Suprapubic skin (tissue), 4 donors: ENCODE measurements at regions not wholly inside any gene's neighbourhood (a gene's known extent, or its start where the extent isn't known, plus 50 kb on each side); places are given as distances from the start of the nearest gene placed in this dataset.

Source experiments
- DNase-seq, 2 donors: peaks; one replicate each; pipeline ENCODE4 v3.0.0-alpha.2; 2019; ENCODE audit warnings: low spot score in 2 of 2
- H3K27ac ChIP-seq: fragments of 200-600 bp; sonication (generic); one replicate; pipeline ENCODE4 v1.5.1; 2019
- H3K27me3 ChIP-seq: fragments of 200-600 bp; sonication (generic); one replicate; pipeline ENCODE4 v1.5.1; 2019
- H3K36me3 ChIP-seq: fragments of 200-600 bp; sonication (generic); one replicate; pipeline ENCODE4 v1.5.1; 2019
- H3K4me1 ChIP-seq: fragments of 200-600 bp; sonication (generic); one replicate; pipeline ENCODE4 v1.5.1; 2019
- H3K4me3 ChIP-seq: fragments of 200-600 bp; sonication (generic); one replicate; pipeline ENCODE4 v1.5.1; 2019; ENCODE audit warnings: mild to moderate bottlenecking
- H3K9me3 ChIP-seq: fragments of 200-600 bp; sonication (generic); one replicate; pipeline ENCODE4 v1.5.1; 2019
- CTCF ChIP-seq, 2 donors: fragments of 200-600 bp in 1 of 2; fragments of 450-650 bp in 1 of 2; sonication (generic) in 1 of 2; IDR thresholded peaks; one replicate each; pipeline ENCODE4 v1.5.1; 2016 to 2019; ENCODE audit warnings: antibody characterized with exemption in 2 of 2, mild to moderate bottlenecking in 1 of 2, moderate library complexity in 1 of 2
- EP300 ChIP-seq: sonication (generic); formaldehyde crosslinking; IDR thresholded peaks from one replicate; pipeline ENCODE4 v1.6.1; 2017; ENCODE audit warnings: antibody characterized with exemption
- POLR2A ChIP-seq, 2 donors: fragments of 450-650 bp; IDR thresholded peaks; one replicate each; pipeline ENCODE4 v1.6.1; 2017; ENCODE audit warnings: antibody characterized with exemption in 2 of 2, mild to moderate bottlenecking in 2 of 2, moderate library complexity in 2 of 2
- POLR2AphosphoS5 ChIP-seq, 3 donors: sonication (generic); formaldehyde crosslinking; IDR thresholded peaks; one replicate each; pipeline ENCODE4 v1.6.1; 2017; ENCODE audit warnings: antibody characterized with exemption in 3 of 3
- WGBS: methylation state at CpG from one replicate; pipeline ENCODE4 v1.1.5; 2018; 5-methylcytosine and 5-hydroxymethylcytosine counted together

DNA sequence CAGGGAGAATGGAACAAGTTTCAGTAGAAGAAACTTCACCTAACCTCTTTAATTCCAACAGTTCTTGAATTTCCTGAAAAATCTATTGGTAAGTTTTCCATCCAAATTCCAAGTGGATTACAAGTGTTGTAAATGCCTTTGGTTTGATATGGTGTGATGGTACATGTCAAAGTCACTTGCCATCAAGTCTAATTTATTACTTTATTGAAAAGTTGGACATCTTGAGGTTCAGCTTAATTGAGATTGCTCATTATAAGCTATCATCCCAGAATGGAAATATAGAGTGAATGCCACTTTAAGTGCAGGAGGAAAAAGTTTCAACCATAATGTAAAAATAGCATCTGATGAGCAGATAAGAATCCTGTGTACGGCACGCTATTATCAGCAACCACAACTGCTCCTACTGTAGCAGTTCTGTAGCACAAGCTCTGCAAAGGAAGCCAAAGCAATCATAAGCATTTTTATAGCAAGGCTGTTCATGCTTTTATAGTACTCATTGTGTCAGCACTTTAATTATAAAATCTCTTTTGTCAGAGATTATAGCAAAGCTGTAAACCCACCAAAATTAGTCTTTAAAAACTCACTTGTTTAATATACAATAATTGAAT is 991.8 kb upstream of the PHF14 start:
- Histone ChIP-seq H3K9me3 (no peaks in the 10 kb centered on the region), H3K4me1 (no peaks in the 10 kb centered on the region), H3K27me3 (no peaks in the 10 kb centered on the region), H3K4me3 (no peak overlapping the region), H3K27ac (no peak overlapping the region), H3K36me3 (no peaks in the 10 kb centered on the region)
- no peak for DNase-seq
- WGBS: 21% methylated on average over 2 of the region's 2 CpGs
- TF ChIP-seq POLR2A (IDR thresholded peaks at IDR 0.05) (no peak), CTCF (IDR thresholded peaks at IDR 0.05) (no peak), EP300 (no peak), POLR2AphosphoS5 (IDR thresholded peaks at IDR 0.05) (no peak)

DNA sequence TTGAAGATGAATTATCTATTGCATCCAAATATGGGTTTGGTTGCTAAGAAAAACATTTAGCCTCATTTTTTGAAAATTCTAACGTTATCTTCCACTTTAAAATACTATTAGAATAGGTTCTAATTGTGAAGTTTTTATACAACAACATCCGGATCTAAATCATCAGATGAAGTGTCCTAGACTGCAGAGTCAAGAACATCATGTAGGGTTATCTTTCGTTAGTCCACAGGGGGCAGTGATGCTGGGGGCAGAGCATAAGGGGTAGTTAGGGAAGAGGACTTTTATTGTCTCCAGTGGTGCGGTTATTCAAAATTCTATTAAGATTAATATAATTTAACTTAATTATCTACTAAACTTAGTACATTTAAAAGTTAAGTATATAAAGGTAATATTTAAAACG is 990.6 kb upstream of the PHF14 start:
- TF ChIP-seq POLR2A (IDR thresholded peaks at IDR 0.05) (no peak), EP300 (no peak), POLR2AphosphoS5 (IDR thresholded peaks at IDR 0.05) (no peak), CTCF (IDR thresholded peaks at IDR 0.05) (no peak)
- DNase-seq: no peak
- Histone ChIP-seq H3K4me1 (no peaks in the 10 kb centered on the region), H3K27me3 (no peaks in the 10 kb centered on the region), H3K9me3 (no peaks in the 10 kb centered on the region), H3K27ac (no peak overlapping the region), H3K36me3 (no peaks in the 10 kb centered on the region), H3K4me3 (no peak overlapping the region)
- 75% methylated on average over 5 of the region's 5 CpGs for WGBS

DNA sequence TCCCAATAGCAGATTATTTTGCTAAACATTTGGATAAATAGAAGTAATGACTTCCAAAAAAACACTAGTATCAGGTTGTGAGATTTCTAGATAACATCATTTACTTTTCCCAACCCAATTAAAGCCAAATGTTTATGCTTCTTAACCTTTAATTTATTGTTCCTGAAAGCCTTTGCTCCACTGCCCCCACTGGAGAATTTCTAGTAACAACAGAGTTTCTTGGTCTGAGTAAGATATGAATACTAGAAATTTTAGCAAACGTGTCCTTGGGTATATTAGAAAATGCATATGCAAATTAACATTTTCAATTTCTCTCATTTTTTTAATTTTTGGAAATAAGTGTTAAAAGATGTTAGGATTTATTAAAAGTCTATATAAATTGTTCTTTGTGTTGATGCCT is 958.0 kb upstream of the PHF14 start:
- no peaks in the 10 kb centered on the region for H3K36me3 ChIP-seq
- no peak for DNase-seq
- no peak overlapping the region for H3K4me3 ChIP-seq
- H3K9me3 ChIP-seq: peaks cover 5% of the 10 kb centered on the region
- H3K4me1 ChIP-seq: no peaks in the 10 kb centered on the region
- 43% methylated on average over 1 of the region's 1 CpG for WGBS
- H3K27me3 ChIP-seq: no peaks in the 10 kb centered on the region
- H3K27ac ChIP-seq: no peak overlapping the region
- TF ChIP-seq POLR2AphosphoS5 (IDR thresholded peaks at IDR 0.05) (no peak), EP300 (no peak), CTCF (IDR thresholded peaks at IDR 0.05) (no peak), POLR2A (IDR thresholded peaks at IDR 0.05) (no peak)

DNA sequence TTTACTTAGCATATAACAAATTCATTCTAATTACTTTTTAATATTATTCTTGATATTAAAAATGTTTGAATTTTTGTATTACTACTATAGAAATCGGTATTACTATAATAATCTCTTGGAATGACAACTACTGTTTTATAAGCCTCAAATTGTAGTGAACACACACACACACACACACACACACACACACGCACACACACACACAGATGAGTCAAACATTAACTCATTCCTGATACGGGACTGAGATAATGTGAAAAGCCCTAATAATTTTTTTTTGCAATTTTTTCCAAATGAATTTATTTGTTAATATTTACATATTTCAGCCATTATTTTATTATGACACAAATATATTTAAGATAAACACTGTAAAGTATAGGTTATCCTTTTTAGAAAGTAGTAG is 951.2 kb upstream of the PHF14 start:
- H3K27ac ChIP-seq: no peak overlapping the region
- 72% methylated on average over 3 of the region's 3 CpGs for WGBS

DNA sequence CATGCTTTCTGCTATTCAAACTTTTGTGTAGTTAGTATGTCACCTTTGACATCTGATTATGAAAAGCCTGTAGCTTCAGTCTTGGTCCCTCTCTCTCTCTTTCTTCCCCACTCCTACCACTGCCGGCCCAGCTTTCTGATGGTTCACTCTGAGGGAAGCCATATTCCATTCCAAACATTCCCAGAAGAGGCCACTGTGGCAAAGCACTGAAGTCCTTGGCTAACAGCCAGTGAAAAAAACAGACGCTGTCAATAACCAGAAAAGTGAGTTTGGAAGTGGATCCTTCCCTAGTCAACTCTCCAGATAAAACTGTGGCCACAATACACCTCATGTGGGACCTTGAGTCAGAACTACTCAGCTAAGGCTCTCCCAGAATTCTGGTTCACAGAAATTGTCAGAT is 950.7 kb upstream of the PHF14 start:
- DNase-seq: no peak
- Histone ChIP-seq H3K27me3 (no peaks in the 10 kb centered on the region), H3K9me3 (no peaks in the 10 kb centered on the region), H3K27ac (no peak overlapping the region), H3K4me1 (no peaks in the 10 kb centered on the region), H3K36me3 (no peaks in the 10 kb centered on the region), H3K4me3 (no peak overlapping the region)
- 26% methylated on average over 2 of the region's 2 CpGs for WGBS
- TF ChIP-seq CTCF (IDR thresholded peaks at IDR 0.05) (peak in 1 of 2 donors; percentile 11), POLR2A (IDR thresholded peaks at IDR 0.05) (no peak)

More for the DNA sequence above, 951.2 kb upstream of the PHF14 start:
- no peak overlapping the region for H3K4me3 ChIP-seq
- H3K9me3 ChIP-seq: no peaks in the 10 kb centered on the region
- no peak for DNase-seq
- no peaks in the 10 kb centered on the region for H3K27me3 ChIP-seq
- TF ChIP-seq POLR2AphosphoS5 (IDR thresholded peaks at IDR 0.05): no peak
- TF ChIP-seq EP300: no peak
- TF ChIP-seq CTCF (IDR thresholded peaks at IDR 0.05): no peak
- no peak for TF ChIP-seq POLR2A (IDR thresholded peaks at IDR 0.05)
- H3K36me3 ChIP-seq: no peaks in the 10 kb centered on the region
- no peaks in the 10 kb centered on the region for H3K4me1 ChIP-seq
